GM12874 (cell line): ENCODE measurements at regions not wholly inside any gene's neighbourhood (a gene's known extent, or its start where the extent isn't known, plus 50 kb on each side); places are given as distances from the start of the nearest gene placed in this dataset.

Source experiments
- TF ChIP-seq, protein P1 (sequence below): IDR thresholded peaks from 2 replicates; pipeline ENCODE4 v1.5.1; 2011; ENCODE audit warnings: low read depth, mild to moderate bottlenecking, control low read depth, low read length, moderate library complexity; ENCODE audit not compliant: insufficient read depth

DNA sequence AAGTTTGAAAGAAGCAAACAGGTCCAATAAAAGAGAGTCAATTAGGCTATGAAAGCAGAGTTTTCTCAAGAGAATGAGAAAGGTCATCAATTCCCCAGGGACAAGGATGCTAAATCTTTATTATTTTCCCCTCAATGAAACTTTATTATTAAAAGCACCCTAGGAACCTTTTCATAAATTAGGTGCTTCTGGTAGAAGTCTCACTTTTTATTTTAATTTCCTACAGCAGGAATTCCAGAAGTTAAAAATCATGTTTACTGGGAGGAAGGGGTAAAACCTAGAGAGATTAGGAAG, 223.2 kb upstream of the SOX5 start:
- TF ChIP-seq, protein P1, sequence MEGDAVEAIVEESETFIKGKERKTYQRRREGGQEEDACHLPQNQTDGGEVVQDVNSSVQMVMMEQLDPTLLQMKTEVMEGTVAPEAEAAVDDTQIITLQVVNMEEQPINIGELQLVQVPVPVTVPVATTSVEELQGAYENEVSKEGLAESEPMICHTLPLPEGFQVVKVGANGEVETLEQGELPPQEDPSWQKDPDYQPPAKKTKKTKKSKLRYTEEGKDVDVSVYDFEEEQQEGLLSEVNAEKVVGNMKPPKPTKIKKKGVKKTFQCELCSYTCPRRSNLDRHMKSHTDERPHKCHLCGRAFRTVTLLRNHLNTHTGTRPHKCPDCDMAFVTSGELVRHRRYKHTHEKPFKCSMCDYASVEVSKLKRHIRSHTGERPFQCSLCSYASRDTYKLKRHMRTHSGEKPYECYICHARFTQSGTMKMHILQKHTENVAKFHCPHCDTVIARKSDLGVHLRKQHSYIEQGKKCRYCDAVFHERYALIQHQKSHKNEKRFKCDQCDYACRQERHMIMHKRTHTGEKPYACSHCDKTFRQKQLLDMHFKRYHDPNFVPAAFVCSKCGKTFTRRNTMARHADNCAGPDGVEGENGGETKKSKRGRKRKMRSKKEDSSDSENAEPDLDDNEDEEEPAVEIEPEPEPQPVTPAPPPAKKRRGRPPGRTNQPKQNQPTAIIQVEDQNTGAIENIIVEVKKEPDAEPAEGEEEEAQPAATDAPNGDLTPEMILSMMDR, result no peak

DNA sequence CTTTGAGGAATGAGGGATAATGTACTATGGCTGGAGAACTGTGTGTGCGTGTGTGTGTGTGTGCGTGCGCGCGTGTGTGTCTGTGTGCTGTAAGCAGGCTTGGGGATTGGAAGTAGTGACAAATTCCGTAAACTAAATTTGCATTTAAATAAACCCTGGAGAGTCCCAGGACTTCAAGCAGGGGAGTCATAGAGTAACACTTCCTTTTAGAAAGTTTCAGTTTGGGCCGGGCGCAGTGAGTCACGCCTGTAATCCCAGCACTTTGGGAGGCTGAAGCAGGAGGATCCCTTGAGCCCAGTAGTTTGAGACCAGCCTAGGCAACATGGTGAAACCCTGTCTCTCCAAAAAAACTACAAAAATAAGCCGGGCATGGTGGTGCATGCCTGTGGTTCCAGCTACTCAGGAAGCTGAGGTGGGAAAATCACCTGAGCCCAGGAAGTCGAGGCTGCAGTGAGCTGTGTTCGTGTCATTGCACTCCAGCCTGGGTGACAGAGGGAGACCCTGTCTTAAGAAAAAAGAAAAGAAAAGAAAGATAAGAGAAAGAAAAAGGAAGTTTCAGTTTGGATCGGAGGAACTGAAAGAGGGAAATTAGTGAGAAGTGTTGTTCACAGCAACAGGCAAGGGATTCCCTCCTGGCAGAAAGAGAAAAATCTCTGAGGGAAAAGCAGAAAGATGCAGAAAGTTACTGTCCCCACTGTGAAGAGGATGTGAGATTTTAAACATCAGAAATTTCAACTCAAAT, 222.7 kb upstream of the SOX5 start:
- TF ChIP-seq, protein P1, result no peak

DNA sequence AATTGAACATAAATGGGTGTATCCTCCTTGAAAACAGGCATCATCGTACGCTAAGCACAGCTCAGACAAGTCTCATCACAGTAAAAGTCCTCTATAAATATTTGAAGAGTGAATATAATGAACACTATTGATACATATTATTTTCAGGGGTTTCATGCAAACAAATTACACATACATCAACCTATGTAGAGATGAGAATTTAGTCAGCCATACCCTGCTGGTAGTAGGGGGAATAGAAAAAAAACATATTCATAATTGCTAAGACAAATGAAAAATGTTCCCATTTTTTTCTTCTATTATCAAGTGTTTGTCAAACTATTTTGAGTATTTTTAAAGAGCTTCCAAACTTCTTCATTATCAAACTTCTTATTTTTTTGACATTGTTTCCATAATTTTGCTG, 205.6 kb upstream of the SOX5 start:
- TF ChIP-seq, protein P1, result no peak

DNA sequence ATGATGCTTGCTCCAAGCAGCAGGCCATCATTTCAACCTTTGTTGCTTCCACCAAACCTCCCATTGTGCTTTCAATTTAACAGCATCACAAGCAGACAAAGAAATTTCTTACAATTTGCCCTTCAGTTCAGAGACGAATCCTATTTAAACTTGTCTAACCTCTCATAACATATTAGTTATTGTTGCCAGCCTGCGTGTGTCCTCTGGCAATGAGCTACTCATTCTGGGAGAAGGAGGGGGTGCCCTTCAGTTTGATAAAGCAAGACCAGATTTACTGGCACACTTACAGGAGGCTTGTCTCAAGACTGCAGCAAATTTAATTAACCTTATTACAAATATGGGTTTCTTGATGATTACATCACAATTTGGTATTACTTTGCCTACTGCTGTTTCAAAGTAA, 203.6 kb upstream of the SOX5 start:
- TF ChIP-seq, protein P1, result no peak

DNA sequence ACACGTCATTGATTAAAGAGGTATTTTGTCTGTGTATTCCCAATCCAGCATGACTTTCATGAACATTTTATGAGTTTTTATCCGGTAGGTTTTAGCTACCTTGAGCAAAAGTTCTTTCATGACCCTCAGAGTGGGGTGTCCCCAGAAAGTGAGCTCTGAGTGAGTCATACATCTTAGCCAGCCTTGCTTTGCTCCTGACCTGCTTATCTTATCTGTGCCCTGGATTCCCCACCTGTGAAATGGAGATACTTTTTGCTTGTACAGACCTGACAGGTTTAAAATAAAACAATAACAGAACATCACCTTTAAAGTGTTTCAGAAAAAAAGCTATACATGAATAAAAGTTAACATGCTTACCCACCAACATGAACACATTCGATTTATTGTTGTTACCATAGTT, 202.8 kb upstream of the SOX5 start:
- TF ChIP-seq, protein P1, result no peak

DNA sequence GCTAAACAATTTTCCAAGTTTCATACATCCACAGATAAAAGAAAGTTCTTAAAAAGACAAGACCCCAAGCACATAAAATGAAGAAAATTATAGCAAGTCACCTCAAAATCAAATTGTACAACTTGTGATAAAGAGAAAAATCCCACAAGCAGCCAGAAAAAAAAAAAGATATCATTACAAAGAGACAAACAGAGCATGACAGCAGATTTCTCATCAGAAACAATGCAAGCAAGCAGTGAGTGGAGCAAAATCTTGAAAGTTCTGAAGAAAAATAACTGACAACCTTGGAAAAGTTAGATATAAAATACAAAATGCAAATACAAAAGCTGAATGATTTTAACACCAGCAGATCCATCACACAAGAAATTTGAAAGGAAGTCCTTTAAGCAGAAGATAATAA, 194.5 kb upstream of the SOX5 start:
- TF ChIP-seq, protein P1, result no peak

DNA sequence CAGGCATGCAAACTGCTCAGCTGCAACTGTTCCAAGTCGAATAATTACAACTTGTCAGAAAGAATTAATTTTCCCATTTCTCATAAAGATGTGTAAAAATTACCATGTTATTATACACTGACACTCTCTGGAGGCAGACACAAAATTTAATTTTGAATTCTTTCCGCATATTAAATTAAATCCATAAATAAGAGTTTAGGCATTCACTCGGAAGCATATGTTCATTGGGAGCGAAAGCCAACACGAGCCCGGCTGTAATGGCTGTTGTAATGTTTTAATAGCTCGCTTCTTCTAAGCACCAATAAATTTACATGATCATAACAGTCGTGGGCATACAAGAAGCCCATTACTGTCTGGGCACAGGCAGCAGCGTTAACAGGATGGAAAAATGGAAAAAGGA, 189.6 kb upstream of the SOX5 start:
- TF ChIP-seq, protein P1, result no peak
